WTC11 (cell line): ENCODE measurements at regions not wholly inside any gene's neighbourhood (a gene's known extent, or its start where the extent isn't known, plus 50 kb on each side); places are given as distances from the start of the nearest gene placed in this dataset.

Experiments
- ATAC-seq: fragments of 200-7000 bp; cut with Tn5 transposase; 2 replicates; pipeline ENCODE4 v1.10.0; 2021; ENCODE audit warnings: mild to moderate bottlenecking, moderate library complexity
- CTCF ChIA-PET: fragments of 300-600 bp; sonication (Branson Sonifier 250); formaldehyde crosslinking; loops from one replicate; lab custom pipeline; 2021; ENCODE audit warnings: antibody characterized with exemption; lab: Charles Lee
- POLR2A ChIA-PET: fragments of 350-600 bp; sonication (Branson Sonifier 250); formaldehyde crosslinking; loops from one replicate; lab custom pipeline; 2021; ENCODE audit warnings: antibody characterized with exemption; lab: Charles Lee
- DNase-seq: peaks from one replicate; pipeline ENCODE4 v3.0.0; 2021; ENCODE audit warnings: low spot score
- H3K27ac Mint-ChIP-seq: 2 replicates; pipeline ENCODE4 v1.8.0; 2021; ENCODE audit warnings: mixed read lengths
- H3K27me3 Mint-ChIP-seq: 2 replicates; pipeline ENCODE4 v1.8.0; 2021; ENCODE audit warnings: low read depth, mild to moderate bottlenecking, moderate library complexity, mixed read lengths
- H3K36me3 Mint-ChIP-seq: 2 replicates; pipeline ENCODE4 v1.8.0; 2021; ENCODE audit warnings: mixed read lengths
- H3K4me1 Mint-ChIP-seq: 2 replicates; pipeline ENCODE4 v1.8.0; 2022; ENCODE audit warnings: mixed read lengths
- H3K4me3 Mint-ChIP-seq: 2 replicates; pipeline ENCODE4 v1.8.0; 2021; ENCODE audit warnings: mild to moderate bottlenecking, moderate library complexity, mixed read lengths
- H3K9me3 Mint-ChIP-seq: 2 replicates; pipeline ENCODE4 v1.8.0; 2021; ENCODE audit warnings: mixed read lengths
- ELF4 ChIP-seq: sonication (generic); formaldehyde crosslinking; IDR thresholded peaks from 2 replicates; pipeline ENCODE4 v1.8.1; 2022; ENCODE audit warnings: low read depth, mild to moderate bottlenecking, moderate library complexity, missing genetic modification reagents
- EMX1 ChIP-seq: fragments of 250-450 bp; sonication (Bioruptor Pico); IDR thresholded peaks from 2 replicates; pipeline ENCODE4 v1.8.0; 2021; ENCODE audit warnings: mild to moderate bottlenecking
- ERG ChIP-seq: fragments of 250-450 bp; sonication (Bioruptor Pico); IDR thresholded peaks from 2 replicates; pipeline ENCODE4 v1.8.0; 2021; ENCODE audit warnings: mild to moderate bottlenecking
- FOXP4 ChIP-seq: sonication (generic); formaldehyde crosslinking; IDR thresholded peaks from 2 replicates; pipeline ENCODE4 v1.8.0; 2022; ENCODE audit warnings: mild to moderate bottlenecking, missing genetic modification reagents
- GABPB1 ChIP-seq: sonication (generic); formaldehyde crosslinking; IDR thresholded peaks from 2 replicates; pipeline ENCODE4 v1.8.1; 2023; ENCODE audit warnings: mild to moderate bottlenecking, missing genetic modification reagents
- HMGA2 ChIP-seq: fragments of 250-450 bp; sonication (Bioruptor Pico); IDR thresholded peaks from 2 replicates; pipeline ENCODE4 v1.4.0; 2021; ENCODE audit warnings: mild to moderate bottlenecking, moderate library complexity
- HMGXB4 ChIP-seq: sonication (generic); formaldehyde crosslinking; IDR thresholded peaks from 2 replicates; pipeline ENCODE4 v1.8.1; 2023; ENCODE audit warnings: mild to moderate bottlenecking, moderate library complexity, missing genetic modification reagents
- IRF1 ChIP-seq: sonication (generic); formaldehyde crosslinking; IDR thresholded peaks from 2 replicates; pipeline ENCODE4 v1.8.0; 2023; ENCODE audit warnings: missing genetic modification reagents
- JAZF1 ChIP-seq: fragments of 250-450 bp; sonication (Bioruptor Pico); IDR thresholded peaks from 2 replicates; pipeline ENCODE4 v1.9.0; 2021; ENCODE audit warnings: moderate library complexity, mild to moderate bottlenecking, inconsistent platforms
- MYBL2 ChIP-seq: sonication (generic); formaldehyde crosslinking; IDR thresholded peaks from 2 replicates; pipeline ENCODE4 v1.8.1; 2023; ENCODE audit warnings: mild to moderate bottlenecking, moderate library complexity, missing genetic modification reagents
- NFYB ChIP-seq: sonication (generic); formaldehyde crosslinking; conservative IDR thresholded peaks from 2 replicates; pipeline ENCODE4 v1.8.0; 2022; ENCODE audit warnings: low read depth, missing genetic modification reagents
- NR1H2 ChIP-seq: sonication (generic); formaldehyde crosslinking; IDR thresholded peaks from 2 replicates; pipeline ENCODE4 v1.9.0; 2021; ENCODE audit warnings: mild to moderate bottlenecking, moderate library complexity, missing genetic modification reagents
- PREB ChIP-seq: sonication (generic); formaldehyde crosslinking; IDR thresholded peaks from 2 replicates; pipeline ENCODE4 v1.8.1; 2022; ENCODE audit warnings: mild to moderate bottlenecking, missing genetic modification reagents, moderate library complexity, borderline replicate concordance
- SP1 ChIP-seq: sonication (generic); formaldehyde crosslinking; conservative IDR thresholded peaks from 2 replicates; pipeline ENCODE4 v1.8.1; 2022; ENCODE audit warnings: missing genetic modification reagents
- TEAD1 ChIP-seq: sonication (generic); formaldehyde crosslinking; IDR thresholded peaks from 2 replicates; pipeline ENCODE4 v1.8.0; 2022; ENCODE audit warnings: mild to moderate bottlenecking, missing genetic modification reagents
- TP53 ChIP-seq: sonication (generic); formaldehyde crosslinking; IDR thresholded peaks from 2 replicates; pipeline ENCODE4 v1.8.1; 2023; ENCODE audit warnings: mild to moderate bottlenecking, missing genetic modification reagents
- USF1 ChIP-seq: sonication (generic); formaldehyde crosslinking; IDR thresholded peaks from 2 replicates; pipeline ENCODE4 v1.8.0; 2022; ENCODE audit warnings: mild to moderate bottlenecking, missing genetic modification reagents
- ZMAT4 ChIP-seq: fragments of 250-450 bp; sonication (Bioruptor Pico); IDR thresholded peaks from 2 replicates; pipeline ENCODE4 v1.9.0; 2021; ENCODE audit warnings: mild to moderate bottlenecking
- ZNF232 ChIP-seq: sonication (generic); formaldehyde crosslinking; IDR thresholded peaks from 2 replicates; pipeline ENCODE4 v1.8.0; 2022; ENCODE audit warnings: mild to moderate bottlenecking, missing genetic modification reagents
- ZNF263 ChIP-seq: sonication (generic); formaldehyde crosslinking; IDR thresholded peaks from 2 replicates; pipeline ENCODE4 v1.8.1; 2022; ENCODE audit warnings: low read depth, mild to moderate bottlenecking, moderate library complexity, missing genetic modification reagents
- ZNF281 ChIP-seq: sonication (generic); formaldehyde crosslinking; IDR thresholded peaks from 2 replicates; pipeline ENCODE4 v1.8.0; 2023; ENCODE audit warnings: mild to moderate bottlenecking, missing genetic modification reagents
- ZNF396 ChIP-seq: fragments of 250-450 bp; sonication (Bioruptor Pico); IDR thresholded peaks from 2 replicates; pipeline ENCODE4 v1.8.0; 2021; ENCODE audit warnings: mild to moderate bottlenecking, moderate library complexity, borderline replicate concordance
- ZNF423 ChIP-seq: fragments of 250-450 bp; sonication (Bioruptor Pico); IDR thresholded peaks from 2 replicates; pipeline ENCODE4 v2.1.2; 2022; ENCODE audit warnings: mild to moderate bottlenecking, moderate library complexity

GRCh38 chr22:48365386-48365785 lies 1462.3 kb downstream of the BRD1 start:
- CTCF ChIA-PET = no interaction called here
- H3K4me1 Mint-ChIP-seq = peaks cover 37% of the 10 kb centered on the region
- H3K27ac Mint-ChIP-seq = no peak overlapping the region
- TF ChIP-seq ZNF232 (no peak), NR1H2 (CRISPR knock-in tag) (no peak), ZNF423 (CRISPR knock-in tag) (no peak), PREB (CRISPR knock-in tag) (no peak), IRF1 (no peak), ZNF263 (CRISPR knock-in tag) (no peak), NFYB (CRISPR knock-in tag) (no peak), GABPB1 (CRISPR knock-in tag) (no peak), MYBL2 (no peak), SP1 (CRISPR knock-in tag) (no peak), FOXP4 (CRISPR knock-in tag) (no peak), TP53 (CRISPR knock-in tag) (no peak)
- TF ChIP-seq, all 79 proteins: peak for 0
- DNase-seq (no peak), ATAC-seq (no peak)
- POLR2A ChIA-PET = no interaction called here
- no peak overlapping the region for H3K4me3 Mint-ChIP-seq
- H3K9me3 Mint-ChIP-seq = no peaks in the 10 kb centered on the region
- H3K27me3 Mint-ChIP-seq = no peaks in the 10 kb centered on the region; the same call in none of the 2 replicates
- no peaks in the 10 kb centered on the region; the same call in 1 of the 2 replicates for H3K36me3 Mint-ChIP-seq

GRCh38 chr22:48362721-48363404 lies 1464.8 kb downstream of the BRD1 start:
- Mint-ChIP-seq H3K36me3 (no peaks in the 10 kb centered on the region; the same call in 1 of the 2 replicates), H3K4me3 (no peak overlapping the region), H3K27me3 (no peaks in the 10 kb centered on the region; the same call in none of the 2 replicates), H3K4me1 (peaks cover 16% of the 10 kb centered on the region), H3K27ac (no peak overlapping the region), H3K9me3 (no peaks in the 10 kb centered on the region)
- ChIA-PET CTCF (no interaction called here), POLR2A (no interaction called here)
- DNase-seq (no peak), ATAC-seq (no peak)
- TF ChIP-seq ZNF396 (CRISPR knock-in tag) (no peak), ZMAT4 (no peak), USF1 (no peak), TEAD1 (CRISPR knock-in tag) (no peak), HMGA2 (CRISPR knock-in tag) (no peak), ZNF281 (no peak), EMX1 (CRISPR knock-in tag) (no peak), ELF4 (no peak), JAZF1 (CRISPR knock-in tag) (no peak), HMGXB4 (no peak), ERG (no peak), IRF1 (no peak)
